GM19395 (cell line): ENCODE measurements at regions not wholly inside any gene's neighbourhood (a gene's known extent, or its start where the extent isn't known, plus 50 kb on each side); places are given as distances from the start of the nearest gene placed in this dataset.
"Not testable (repeated sequence)": the region's sequence is repeated elsewhere in the genome, so short reads cannot be mapped to it uniquely, and the experiment has no call there.

ENCODE experiments used
- ATAC-seq: cut with Tn5 transposase; IDR thresholded peaks from one replicate; pipeline ENCODE4 v1.9.1; 2021; ENCODE audit warnings: mild to moderate bottlenecking, moderate library complexity; ENCODE audit not compliant: unreplicated experiment

GRCh38 chrX:129086802-129087201 is 436.5 kb downstream of the SMARCA1 start:
- ATAC-seq: no peak

- not testable (repeated sequence) for ATAC-seq
These were observed 439.0 kb downstream of the SMARCA1 start for GRCh38 chrX:129084291-129084690.

GRCh38 chrX:129077424-129078170 is 445.7 kb downstream of the SMARCA1 start:
- ATAC-seq: no peak

GRCh38 chrX:129071390-129071789 is 451.9 kb downstream of the SMARCA1 start:
- ATAC-seq: no peak

- ATAC-seq: no peak
These were observed 457.4 kb downstream of the SMARCA1 start for GRCh38 chrX:129065895-129066294.

- no peak for ATAC-seq
These were observed 464.9 kb downstream of the SMARCA1 start for GRCh38 chrX:129058405-129058804.

- no peak for ATAC-seq
These were observed 480.2 kb downstream of the SMARCA1 start for GRCh38 chrX:129043138-129043537.

GRCh38 chrX:129041319-129041718 is 482.0 kb downstream of the SMARCA1 start:
- no peak for ATAC-seq

GRCh38 chrX:129040124-129040523 is 483.2 kb downstream of the SMARCA1 start:
- ATAC-seq: no peak

GRCh38 chrX:129039176-129039575 is 484.1 kb downstream of the SMARCA1 start:
- no peak for ATAC-seq

- no peak for ATAC-seq
These were observed 485.9 kb downstream of the SMARCA1 start for GRCh38 chrX:129037389-129037788.

GRCh38 chrX:129035180-129035579 is 488.1 kb downstream of the SMARCA1 start:
- no peak for ATAC-seq

GRCh38 chrX:129034196-129034595 is 489.1 kb downstream of the SMARCA1 start:
- no peak for ATAC-seq

- ATAC-seq: no peak
These were observed 497.1 kb downstream of the SMARCA1 start for GRCh38 chrX:129026202-129026601.

GRCh38 chrX:129025376-129025775 is 497.9 kb downstream of the SMARCA1 start:
- ATAC-seq: no peak

- ATAC-seq: no peak
These were observed 503.9 kb downstream of the SMARCA1 start for GRCh38 chrX:129019412-129019811.

- no peak for ATAC-seq
These were observed 507.9 kb downstream of the SMARCA1 start for GRCh38 chrX:129015381-129015780.

- ATAC-seq: no peak
These were observed 509.7 kb downstream of the SMARCA1 start for GRCh38 chrX:129013574-129013973.

- ATAC-seq: no peak
These were observed 515.7 kb downstream of the SMARCA1 start for GRCh38 chrX:129007631-129008030.

- no peak for ATAC-seq
These were observed 516.8 kb downstream of the SMARCA1 start for GRCh38 chrX:129006491-129006890.

- ATAC-seq: no peak
These were observed 522.5 kb downstream of the SMARCA1 start for GRCh38 chrX:129000797-129001196.

GRCh38 chrX:129000018-129000417 is 523.3 kb downstream of the SMARCA1 start:
- no peak for ATAC-seq
